Peyer's patch (tissue), 4 donors: ENCODE measurements at regions not wholly inside any gene's neighbourhood (a gene's known extent, or its start where the extent isn't known, plus 50 kb on each side); places are given as distances from the start of the nearest gene placed in this dataset.

ENCODE experiments used
- CTCF ChIP-seq, 6 experiments: fragments of 450-650 bp in 4 of 6; fragments of 200-600 bp in 2 of 6; sonication (generic) in 1 of 6; IDR thresholded peaks; one replicate each; pipeline ENCODE4 v1.5.1; 2017 to 2019; ENCODE audit warnings: antibody characterized with exemption in 6 of 6, mild to moderate bottlenecking in 3 of 6, moderate library complexity in 1 of 6
- POLR2A ChIP-seq, 2 donors: fragments of 450-650 bp; IDR thresholded peaks; one replicate each; pipeline ENCODE4 v1.5.1; 2017; ENCODE audit warnings: antibody characterized with exemption in 2 of 2, mild to moderate bottlenecking in 2 of 2, moderate library complexity in 2 of 2

DNA sequence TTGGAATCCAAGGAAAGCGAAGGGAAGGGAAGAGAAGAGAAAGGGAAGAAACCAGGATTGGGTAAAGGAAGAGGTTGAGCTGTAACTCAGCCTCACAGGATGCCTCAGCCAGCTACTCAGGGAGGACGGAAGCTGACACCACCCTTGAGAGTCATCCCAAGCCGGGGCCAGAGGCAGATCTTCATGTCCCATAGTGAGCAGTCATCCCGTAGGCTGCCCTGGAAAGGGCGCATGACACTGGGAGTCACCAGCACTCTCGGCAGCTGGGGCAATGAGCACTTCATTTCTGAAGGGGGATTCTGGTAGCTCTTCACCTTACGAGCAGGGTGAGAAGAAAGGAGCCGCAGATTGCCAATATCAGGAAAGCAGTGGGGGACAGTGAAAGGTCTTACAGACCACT, 60.1 kb upstream of the PCSK6 start:
- no peak for TF ChIP-seq CTCF (IDR thresholded peaks at IDR 0.05)
- TF ChIP-seq POLR2A (IDR thresholded peaks at IDR 0.05), result no peak
